SH-SY5Y (cell line): ENCODE measurements at regions not wholly inside any gene's neighbourhood (a gene's known extent, or its start where the extent isn't known, plus 50 kb on each side); places are given as distances from the start of the nearest gene placed in this dataset.

Source experiments
- GATA2 ChIP-seq: IDR thresholded peaks from 2 replicates; pipeline ENCODE4 v1.6.1; 2011; ENCODE audit warnings: mild to moderate bottlenecking, low read depth, low read length
- GATA3 ChIP-seq: IDR thresholded peaks from 2 replicates; pipeline ENCODE4 v1.6.1; 2011; ENCODE audit warnings: low read depth, mild to moderate bottlenecking, low read length, moderate library complexity

GRCh38 chr2:198268519-198268918, 464.1 kb downstream of the PLCL1 start:
- TF ChIP-seq GATA2, result no peak
- no peak for TF ChIP-seq GATA3
